ENCODE measurements at regions not wholly inside any gene's neighbourhood (a gene's known extent, or its start where the extent isn't known, plus 50 kb on each side); places are given as distances from the start of the nearest gene placed in this dataset.

GRCh38 chr2:145914716-145915115 lies 1394.8 kb upstream of the ZEB2 start:
- H2AFZ ChIP-seq (ENCODE audit: low read depth, low read length, poor library complexity, severe bottlenecking) = no peak overlapping the region
- BruUV-seq (replicated peaks) = no TSS peak
- no peaks in the 10 kb centered on the region for H3K27me3 ChIP-seq (ENCODE audit: insufficient read depth, low read length)
- no peaks in the 10 kb centered on the region for H3K9me3 ChIP-seq (ENCODE audit: control insufficient read depth in 1 of 2, insufficient read depth in 1 of 2, low read depth in 1 of 2, low read length in 2 of 2)
- ChIA-PET RAD21 (ENCODE audit: low non-redundant PET in 1 of 2, low total read pairs in 2 of 2, uncharacterized antibody in 2 of 2, unreplicated experiment in 2 of 2) (no interaction called here), POLR2A (no interaction called here), CTCF (no interaction called here)
- intact Hi-C loops (cut with micrococcal nuclease) = no loop called here
- ATAC-seq = no peak
- no peak for TF ChIP-seq CEBPB (IDR thresholded peaks at IDR 0.05; ENCODE audit: low read depth)
- no peak for TF ChIP-seq POLR2AphosphoS5 (IDR thresholded peaks at IDR 0.05; ENCODE audit: low read depth, low read length)
- no peak for TF ChIP-seq CTCF (IDR thresholded peaks at IDR 0.05 in 2 of 3, conservative IDR thresholded peaks at IDR 0.05 in 1 of 3; ENCODE audit: borderline replicate concordance in 1 of 3, insufficient read depth in 1 of 3, low read depth in 2 of 3, low read length in 2 of 3)
- DNase-seq (ENCODE audit: low read depth, low spot score) = no peak
- no peaks in the 10 kb centered on the region for H3K79me2 ChIP-seq (ENCODE audit: insufficient read depth, low read length)
- H3K9ac ChIP-seq (ENCODE audit: low read length) = no peak overlapping the region
- no peak overlapping the region for H3K4me2 ChIP-seq (ENCODE audit: low read length)
- no peaks in the 10 kb centered on the region for H3K4me1 ChIP-seq (ENCODE audit: control insufficient read depth in 1 of 2, insufficient read depth in 2 of 2, low read length in 2 of 2)
- no peak overlapping the region for H3K4me3 ChIP-seq (replicated peaks in 1 of 2; ENCODE audit: low read depth in 1 of 2, low read length in 2 of 2)
- H3K36me3 ChIP-seq (ENCODE audit: control insufficient read depth in 1 of 2, insufficient read depth in 2 of 2, low read length in 2 of 2) = no peaks in the 10 kb centered on the region
- no peaks in the 10 kb centered on the region for H3K9me2 ChIP-seq (ENCODE audit: insufficient read depth)
- H4K20me1 ChIP-seq (ENCODE audit: insufficient read depth) = no peaks in the 10 kb centered on the region
- no peak overlapping the region for H3K27ac ChIP-seq (ENCODE audit: low read depth, low read length)

GRCh38 chr2:145910416-145910815 lies 1390.5 kb upstream of the ZEB2 start:
- peaks cover 13 to 17% of the 10 kb centered on the region in 2 experiments for H3K4me1 ChIP-seq (ENCODE audit: control insufficient read depth in 1 of 2, insufficient read depth in 2 of 2, low read length in 2 of 2)
- H3K27ac ChIP-seq (ENCODE audit: low read depth, low read length) = no peak overlapping the region
- no peak overlapping the region for H2AFZ ChIP-seq (ENCODE audit: low read depth, low read length, poor library complexity, severe bottlenecking)
- H3K36me3 ChIP-seq (ENCODE audit: control insufficient read depth in 1 of 2, insufficient read depth in 2 of 2, low read length in 2 of 2) = no peaks in the 10 kb centered on the region
- no peaks in the 10 kb centered on the region for H3K27me3 ChIP-seq (ENCODE audit: insufficient read depth, low read length)
- no TSS peak for BruUV-seq (replicated peaks)
- no peak for TF ChIP-seq POLR2A (IDR thresholded peaks at IDR 0.05; ENCODE audit: borderline replicate concordance, extremely low read depth, insufficient read depth, insufficient read length)
- no peak for TF ChIP-seq ATF3 (IDR thresholded peaks at IDR 0.05)
- no peak for TF ChIP-seq SIN3A (IDR thresholded peaks at IDR 0.05; ENCODE audit: low read depth)
- TF ChIP-seq RAD21 (IDR thresholded peaks at IDR 0.05; ENCODE audit: low read depth) = no peak
- no peak for TF ChIP-seq MAX (IDR thresholded peaks at IDR 0.05)
- no peak for TF ChIP-seq TCF7L2 (IDR thresholded peaks at IDR 0.05; ENCODE audit: borderline replicate concordance, extremely low read depth, insufficient read depth, insufficient read length)
- no peak for TF ChIP-seq ZNF274 (IDR thresholded peaks at IDR 0.05; ENCODE audit: low read depth, low read length)
- no peak for TF ChIP-seq CBX3 (IDR thresholded peaks at IDR 0.05; ENCODE audit: low read depth)
- no peak for TF ChIP-seq EGR1 (IDR thresholded peaks at IDR 0.05; ENCODE audit: low read depth)
- TF ChIP-seq EZH2 (IDR thresholded peaks at IDR 0.05) = no peak
- no peak for TF ChIP-seq CEBPB (IDR thresholded peaks at IDR 0.05; ENCODE audit: low read depth)
- no peak for TF ChIP-seq ELF1 (IDR thresholded peaks at IDR 0.05; ENCODE audit: borderline replicate concordance, low read depth)
- no peak for TF ChIP-seq FOSL1 (IDR thresholded peaks at IDR 0.05; ENCODE audit: low read depth)
- TF ChIP-seq YY1 (IDR thresholded peaks at IDR 0.05; ENCODE audit: extremely low read depth, insufficient replicate concordance, low read depth, low read length) = no peak
- TF ChIP-seq REST (IDR thresholded peaks at IDR 0.05; ENCODE audit: low read depth) = no peak
- ATAC-seq (no peak), DNase-seq (ENCODE audit: low read depth, low spot score) (no peak)
- no peaks in the 10 kb centered on the region for H4K20me1 ChIP-seq (ENCODE audit: insufficient read depth)
- H3K9ac ChIP-seq (ENCODE audit: low read length) = no peak overlapping the region
- no peak overlapping the region for H3K4me2 ChIP-seq (ENCODE audit: low read length)
- ChIA-PET POLR2A (no interaction called here), RAD21 (ENCODE audit: low non-redundant PET in 1 of 2, low total read pairs in 2 of 2, uncharacterized antibody in 2 of 2, unreplicated experiment in 2 of 2) (no interaction called here), CTCF (no interaction called here)
- intact Hi-C loops (cut with micrococcal nuclease) = no loop called here
- no peaks in the 10 kb centered on the region for H3K9me2 ChIP-seq (ENCODE audit: insufficient read depth)
- no peaks in the 10 kb centered on the region for H3K9me3 ChIP-seq (ENCODE audit: control insufficient read depth in 1 of 2, insufficient read depth in 1 of 2, low read depth in 1 of 2, low read length in 2 of 2)
- H3K4me3 ChIP-seq (replicated peaks in 1 of 2; ENCODE audit: low read depth in 1 of 2, low read length in 2 of 2) = no peak overlapping the region
- H3K79me2 ChIP-seq (ENCODE audit: insufficient read depth, low read length) = no peaks in the 10 kb centered on the region
